ENCODE measurements at regions not wholly inside any gene's neighbourhood (a gene's known extent, or its start where the extent isn't known, plus 50 kb on each side); places are given as distances from the start of the nearest gene placed in this dataset.
A peak's percentile ranks its signal among the peaks of the same experiment; 100 is the strongest.

DNA sequence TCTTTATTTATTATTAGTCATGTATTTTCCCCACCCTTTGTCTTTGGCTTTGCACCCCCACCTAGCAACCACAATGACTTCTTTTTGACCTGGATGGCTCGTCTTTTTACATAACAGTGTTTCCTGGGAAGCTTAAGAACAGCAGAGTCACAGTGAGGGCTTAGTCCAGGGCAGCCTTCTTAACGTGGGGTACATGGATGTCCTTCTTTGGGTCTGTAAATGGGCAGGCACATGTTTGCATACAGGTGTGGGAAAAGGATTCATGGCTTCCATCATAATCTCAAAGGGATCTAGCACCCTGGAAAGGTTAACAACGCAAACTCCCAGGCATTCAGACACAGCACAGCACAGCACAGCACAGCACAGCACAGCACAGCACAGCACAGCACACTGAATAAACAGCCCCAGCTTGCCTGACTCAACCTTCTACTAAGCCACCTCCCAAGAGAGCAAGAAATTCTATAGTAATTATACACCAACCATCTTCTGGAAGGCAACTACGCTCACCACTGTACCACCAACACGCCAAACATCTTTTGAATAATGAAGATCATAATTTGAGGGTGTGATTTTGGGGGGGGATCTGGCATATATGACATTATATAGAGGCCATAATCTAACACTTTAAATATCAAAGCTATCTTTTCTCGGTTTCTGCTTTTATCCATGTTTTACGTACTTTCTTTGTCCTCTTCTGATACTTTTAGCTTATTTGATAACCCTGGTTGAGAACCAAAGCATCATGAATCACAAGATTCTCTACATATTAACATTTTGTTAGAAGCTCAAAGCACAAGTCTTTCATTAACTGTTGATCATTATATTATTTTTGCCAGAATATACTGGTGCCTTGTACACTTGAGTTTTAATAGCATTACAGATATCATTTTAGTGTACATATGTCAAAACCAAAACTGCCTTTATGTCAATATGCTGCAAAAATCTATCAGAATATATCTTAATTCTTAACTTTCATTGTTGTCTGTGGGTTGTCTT lies 177.2 kb upstream of the KLF14 start:
- ChIA-PET CTCF (interaction anchor here (1.3 to 5.6 kb wide), 7 partner anchors 8 to 155 kb away, joined by 4 to 54 read pairs (median 12); no protein-coding TSS in a partner anchor), POLR2A (interaction anchor here (1.0 to 5.8 kb wide), 3 partner anchors 14 to 48 kb away, joined by 3 to 105 read pairs (median 3); no protein-coding TSS in a partner anchor)
- Mint-ChIP-seq H3K4me3 (peak overlapping the region; percentile 91), H3K36me3 (ENCODE audit: low read depth) (peaks cover 66% of the 10 kb centered on the region), H3K4me1 (ENCODE audit: low read depth) (peaks cover 78% of the 10 kb centered on the region), H3K27ac (peak overlapping the region; percentile 99), H3K27me3 (ENCODE audit: low read depth) (no peaks in the 10 kb centered on the region), H3K9me3 (ENCODE audit: insufficient read depth) (no peaks in the 10 kb centered on the region)
- ATAC-seq (no peak), DNase-seq (no peak)

DNA sequence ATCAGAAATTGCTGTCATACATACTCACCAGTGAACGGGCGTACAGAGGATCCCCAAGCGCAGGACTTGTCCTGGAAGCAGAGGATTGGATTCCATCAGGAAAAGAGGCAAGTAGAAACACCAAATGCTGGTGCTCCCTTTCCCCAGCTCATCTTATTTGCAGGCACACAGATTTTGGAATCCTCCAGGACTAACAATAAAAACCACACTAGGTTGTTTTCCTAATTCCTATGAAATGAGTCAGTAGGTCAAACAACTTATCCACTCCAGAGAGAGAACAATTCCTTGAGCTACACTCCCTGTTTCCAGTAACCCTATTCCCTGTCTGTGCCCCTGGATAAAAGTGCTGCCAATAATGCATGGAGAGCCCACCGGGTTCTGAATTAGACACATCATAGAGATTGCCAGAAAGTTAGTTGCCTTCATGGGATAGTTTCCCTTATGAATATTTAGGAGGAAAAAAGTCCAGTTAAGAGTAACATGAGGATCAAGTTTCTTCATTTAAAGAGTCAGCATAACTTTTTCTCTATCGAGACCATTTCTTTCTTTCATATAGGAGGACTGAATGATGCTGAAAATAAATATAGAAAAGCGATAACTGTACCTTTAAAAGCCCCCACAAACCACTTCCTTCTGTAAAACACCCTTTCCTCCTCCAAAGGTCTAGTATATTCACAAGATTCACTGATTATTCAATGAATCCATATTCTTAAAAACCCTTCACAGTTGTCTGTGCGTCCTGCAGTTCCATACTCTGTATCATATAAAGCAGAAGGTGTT lies 178.3 kb upstream of the KLF14 start:
- Mint-ChIP-seq H3K4me1 (ENCODE audit: low read depth) (peaks cover 85% of the 10 kb centered on the region), H3K36me3 (ENCODE audit: low read depth) (peaks cover 68% of the 10 kb centered on the region)

DNA sequence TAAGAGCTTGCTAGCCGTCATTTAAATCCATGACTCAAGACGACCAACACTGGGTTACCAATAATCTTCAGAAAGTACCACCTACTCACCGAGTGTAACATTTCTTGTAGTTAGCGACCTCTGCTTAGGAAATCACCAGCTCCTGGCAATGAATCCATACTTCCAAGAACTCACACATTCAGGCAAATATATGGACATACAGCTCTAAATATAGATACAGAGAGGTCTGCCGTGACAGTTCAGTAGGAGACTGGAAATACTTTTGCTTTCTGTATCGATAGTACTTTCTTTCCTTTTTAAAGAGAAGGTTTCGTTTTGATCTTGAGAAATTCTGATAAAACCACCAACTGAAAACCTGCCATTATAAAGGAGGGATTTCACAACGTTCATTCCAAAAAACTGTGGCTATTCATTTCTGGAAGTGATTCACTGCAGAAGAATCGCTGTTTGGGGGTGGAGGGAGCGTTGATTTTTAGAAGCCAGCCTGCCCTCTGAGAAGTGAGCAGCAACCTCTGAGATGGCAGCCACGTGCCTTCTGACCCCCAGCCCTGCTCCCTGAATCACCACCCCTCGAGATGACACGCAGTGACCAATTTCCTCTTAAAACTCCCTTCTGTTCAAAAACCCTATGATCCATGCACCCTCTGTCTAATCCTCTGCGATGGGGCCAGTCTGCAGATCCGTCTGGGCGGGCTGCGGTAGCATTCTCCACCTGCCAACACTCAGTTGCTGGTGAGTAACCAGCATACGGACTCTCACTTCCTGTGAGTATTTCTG lies 179.0 kb upstream of the KLF14 start:
- CTCF ChIA-PET, result interaction anchor here (0.5 to 5.6 kb wide), 17 partner anchors 8 to 156 kb away, joined by 3 to 54 read pairs (median 4); no protein-coding TSS in a partner anchor
- DNase-seq (peak; percentile 89), ATAC-seq (peak; percentile 92)
- Mint-ChIP-seq H3K27me3 (ENCODE audit: low read depth) (no peaks in the 10 kb centered on the region), H3K9me3 (ENCODE audit: insufficient read depth) (no peaks in the 10 kb centered on the region), H3K4me1 (ENCODE audit: low read depth) (peaks cover 89% of the 10 kb centered on the region), H3K36me3 (ENCODE audit: low read depth) (peaks cover 68% of the 10 kb centered on the region), H3K4me3 (peak overlapping the region; percentile 91), H3K27ac (peak overlapping the region; percentile 99)
- POLR2A ChIA-PET, result interaction anchor here (0.6 to 5.8 kb wide), 22 partner anchors 9 to 1298 kb away, joined by 3 to 105 read pairs (median 4); no protein-coding TSS in a partner anchor

More for the DNA sequence above, 178.3 kb upstream of the KLF14 start:
- peak overlapping the region; percentile 91 for H3K4me3 Mint-ChIP-seq
- no peaks in the 10 kb centered on the region for H3K27me3 Mint-ChIP-seq (ENCODE audit: low read depth)
- ChIA-PET POLR2A (interaction anchor here (0.6 to 5.8 kb wide), 13 partner anchors 9 to 1298 kb away, joined by 3 to 105 read pairs (median 6); no protein-coding TSS in a partner anchor), CTCF (interaction anchor here (0.5 to 5.6 kb wide), 11 partner anchors 9 to 128 kb away, joined by 3 to 54 read pairs (median 10); no protein-coding TSS in a partner anchor)
- peak overlapping the region; percentile 99 for H3K27ac Mint-ChIP-seq
- ATAC-seq (no peak), DNase-seq (no peak)
- H3K9me3 Mint-ChIP-seq (ENCODE audit: insufficient read depth), result no peaks in the 10 kb centered on the region

DNA sequence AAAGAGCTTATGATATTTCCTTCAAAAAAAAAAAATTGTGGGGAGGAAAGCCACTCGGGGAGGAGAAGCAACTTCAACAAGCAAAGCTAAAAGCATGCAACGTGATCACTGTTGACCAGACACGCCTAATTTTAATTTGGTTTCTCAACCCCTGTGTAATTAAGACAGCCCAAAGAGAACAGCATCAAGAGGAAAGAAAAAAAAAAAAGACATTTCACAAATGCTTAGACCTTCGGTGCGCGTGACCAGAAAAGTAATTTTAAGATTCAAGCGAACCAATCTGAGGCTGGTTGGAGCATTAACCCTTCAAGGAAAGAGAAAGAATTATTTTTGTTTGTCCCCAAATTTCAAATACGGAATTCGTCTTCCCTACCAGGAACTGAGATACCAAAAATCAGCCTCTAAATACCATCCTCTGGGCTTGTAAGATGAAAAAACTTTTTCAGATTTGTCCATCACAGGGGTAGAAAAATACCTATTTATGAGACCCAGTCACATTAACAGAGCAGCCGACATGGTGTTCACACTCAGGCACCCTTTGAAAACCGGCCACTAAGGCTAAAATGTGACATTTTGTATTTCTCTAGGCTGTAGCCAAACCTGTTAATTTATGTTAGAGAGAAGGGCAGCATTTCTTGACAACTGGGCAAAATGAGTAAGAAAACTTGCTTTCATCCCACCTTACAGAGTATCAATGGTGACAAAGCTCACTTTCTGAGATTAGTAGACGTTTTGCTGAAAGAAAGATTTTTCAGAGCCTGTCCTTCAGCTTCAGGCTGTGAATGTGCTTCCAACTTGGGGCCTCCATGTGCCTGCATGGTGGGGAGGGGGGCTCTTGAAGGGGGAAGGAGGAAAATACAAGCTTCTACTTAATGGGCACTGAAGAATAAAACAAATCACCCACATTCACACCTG lies 179.9 kb upstream of the KLF14 start:
- peaks cover 72% of the 10 kb centered on the region for H3K36me3 Mint-ChIP-seq (ENCODE audit: low read depth)
- ChIA-PET POLR2A (interaction anchor here (0.6 to 5.8 kb wide), 22 partner anchors 9 to 192 kb away, joined by 3 to 105 read pairs (median 4); no protein-coding TSS in a partner anchor), CTCF (interaction anchor here (0.8 to 5.6 kb wide), 16 partner anchors 9 to 595 kb away, joined by 3 to 54 read pairs (median 9); no protein-coding TSS in a partner anchor)
- H3K27me3 Mint-ChIP-seq (ENCODE audit: low read depth), result no peaks in the 10 kb centered on the region
- ATAC-seq, result no peak
- peak overlapping the region; percentile 91 for H3K4me3 Mint-ChIP-seq
- DNase-seq, result no peak
- H3K4me1 Mint-ChIP-seq (ENCODE audit: low read depth), result peaks cover 93% of the 10 kb centered on the region
- no peaks in the 10 kb centered on the region for H3K9me3 Mint-ChIP-seq (ENCODE audit: insufficient read depth)
- H3K27ac Mint-ChIP-seq, result peak overlapping the region; percentile 99

DNA sequence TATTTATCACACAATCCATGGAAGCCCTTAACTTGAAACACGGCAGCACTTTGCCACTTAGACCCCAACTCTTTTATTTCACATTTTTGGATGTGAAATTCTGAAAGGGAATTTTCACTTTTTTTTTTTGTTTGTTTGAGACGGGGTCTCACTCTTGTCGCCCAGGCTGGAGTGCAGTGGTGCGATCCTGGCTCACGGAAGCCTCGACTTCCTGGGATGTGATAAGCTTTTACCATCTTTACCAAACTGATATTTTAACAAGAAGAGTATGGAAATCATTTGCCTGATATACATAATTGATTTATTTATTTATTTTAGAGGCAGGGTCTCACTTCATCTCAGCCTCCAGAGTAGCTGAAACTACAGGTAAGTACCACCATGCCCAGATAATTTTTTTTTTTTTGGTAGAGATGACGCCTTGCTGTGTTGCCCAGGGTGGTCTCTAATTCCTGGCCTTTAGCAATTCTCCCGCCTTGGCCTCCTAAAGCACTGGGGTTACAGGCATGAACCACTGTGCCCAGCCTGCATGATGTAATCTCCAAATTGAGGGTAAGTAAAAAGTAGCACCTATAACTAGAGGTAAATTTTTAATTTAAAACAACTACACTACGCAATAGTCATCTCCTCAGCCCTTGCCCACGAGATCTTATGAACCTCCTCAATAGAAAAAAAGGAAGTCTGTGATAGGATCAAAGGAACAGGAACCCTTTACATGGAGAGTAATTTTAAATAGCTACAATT lies 180.7 kb upstream of the KLF14 start:
- Mint-ChIP-seq H3K27me3 (ENCODE audit: low read depth) (no peaks in the 10 kb centered on the region), H3K27ac (peak overlapping the region; percentile 99), H3K4me1 (ENCODE audit: low read depth) (peaks cover 93% of the 10 kb centered on the region), H3K9me3 (ENCODE audit: insufficient read depth) (no peaks in the 10 kb centered on the region), H3K4me3 (peak overlapping the region; percentile 91), H3K36me3 (ENCODE audit: low read depth) (peaks cover 72% of the 10 kb centered on the region)
- POLR2A ChIA-PET, result interaction anchor here (0.6 to 5.8 kb wide), 9 partner anchors 8 to 143 kb away, joined by 3 to 105 read pairs (median 4); no protein-coding TSS in a partner anchor
- ATAC-seq (no peak), DNase-seq (no peak)
- CTCF ChIA-PET, result interaction anchor here (0.8 to 5.6 kb wide), 13 partner anchors 8 to 594 kb away, joined by 3 to 54 read pairs (median 4); no protein-coding TSS in a partner anchor

DNA sequence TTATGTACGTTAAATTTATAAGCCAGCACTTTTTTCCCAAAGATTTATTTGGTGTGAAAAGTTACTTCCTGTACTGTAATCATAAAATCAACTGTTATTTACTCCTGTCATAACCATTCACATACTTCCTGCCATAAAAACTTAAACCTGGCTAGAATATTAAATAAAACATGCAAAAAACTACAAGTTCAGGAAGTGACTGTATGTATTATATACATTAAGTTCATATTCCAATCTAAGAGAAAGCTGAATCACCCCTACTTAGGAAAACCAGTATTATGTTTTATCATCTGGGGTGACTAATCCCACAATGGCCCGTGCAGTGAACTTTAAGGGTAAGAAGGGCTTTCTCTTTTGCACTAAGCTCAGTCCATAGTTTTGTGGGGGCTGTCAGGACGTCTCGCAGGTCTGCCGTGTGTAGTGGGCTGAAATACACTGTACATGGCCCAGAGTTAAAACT lies 183.7 kb upstream of the KLF14 start:
- peak overlapping the region; percentile 65 for H3K27ac Mint-ChIP-seq
- no peak overlapping the region for H3K4me3 Mint-ChIP-seq
- CTCF ChIA-PET, result interaction anchor here (0.9 to 1.8 kb wide), 6 partner anchors 13 to 122 kb away, joined by 3 to 10 read pairs (median 4); no protein-coding TSS in a partner anchor
- H3K27me3 Mint-ChIP-seq (ENCODE audit: low read depth), result no peaks in the 10 kb centered on the region
- peaks cover 87% of the 10 kb centered on the region for H3K4me1 Mint-ChIP-seq (ENCODE audit: low read depth)
- no peak for ATAC-seq
- POLR2A ChIA-PET, result interaction anchor here (0.7 to 1.4 kb wide), 2 partner anchors 22 to 42 kb away, joined by 3 read pairs; no protein-coding TSS in a partner anchor
- no peaks in the 10 kb centered on the region for H3K9me3 Mint-ChIP-seq (ENCODE audit: insufficient read depth)
- no peak for DNase-seq
- peaks cover 58% of the 10 kb centered on the region for H3K36me3 Mint-ChIP-seq (ENCODE audit: low read depth)

DNA sequence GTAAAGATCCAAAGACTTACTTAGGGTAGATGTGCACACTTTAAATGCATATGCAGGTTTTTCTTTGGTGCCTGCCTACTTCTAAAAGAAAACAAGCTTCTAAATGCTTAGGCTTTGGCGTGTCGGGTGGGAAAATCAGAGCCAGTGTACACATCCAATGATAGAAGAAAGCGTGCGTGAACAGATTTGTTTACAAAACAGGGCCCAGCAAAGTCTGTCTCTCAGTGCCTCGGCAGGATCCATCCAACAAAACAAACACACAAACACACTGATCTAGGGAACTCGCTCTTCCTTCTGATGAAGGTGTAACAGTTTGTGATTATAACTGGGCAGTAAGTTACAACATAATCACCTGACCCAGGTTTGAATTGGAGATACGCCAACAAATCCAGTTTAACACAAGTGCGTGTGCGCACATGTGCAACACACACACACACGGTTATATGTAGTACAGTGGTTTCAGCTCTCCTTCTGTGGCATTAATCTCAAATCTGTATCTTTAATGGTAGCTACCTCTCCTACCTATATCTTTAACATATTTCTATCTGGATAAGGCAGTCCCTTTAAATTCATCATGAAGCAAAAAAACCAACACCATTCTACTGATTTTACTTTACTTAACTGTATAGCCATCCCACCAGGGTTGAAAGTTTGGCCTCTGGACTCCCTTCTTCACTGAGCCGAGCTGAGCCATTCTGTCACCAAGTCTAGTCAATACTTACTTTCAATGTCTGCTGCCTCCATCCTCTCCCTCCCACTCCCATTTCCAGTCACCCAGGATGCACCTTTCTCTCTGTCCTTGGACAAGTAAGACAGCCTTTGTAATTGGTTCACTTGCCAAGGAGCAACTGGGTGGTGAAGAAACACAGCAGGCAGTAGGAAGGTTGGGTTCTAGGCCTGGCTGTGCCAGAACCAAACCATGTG lies 184.4 kb upstream of the KLF14 start:
- Mint-ChIP-seq H3K27ac (peak overlapping the region; percentile 56), H3K9me3 (ENCODE audit: insufficient read depth) (no peaks in the 10 kb centered on the region), H3K4me1 (ENCODE audit: low read depth) (peaks cover 92% of the 10 kb centered on the region), H3K27me3 (ENCODE audit: low read depth) (no peaks in the 10 kb centered on the region), H3K4me3 (no peak overlapping the region), H3K36me3 (ENCODE audit: low read depth) (peaks cover 59% of the 10 kb centered on the region)
- ATAC-seq, result no peak
- ChIA-PET POLR2A (interaction anchor here (0.7 to 1.4 kb wide), 3 partner anchors 21 to 41 kb away, joined by 3 to 5 read pairs (median 3); no protein-coding TSS in a partner anchor), CTCF (interaction anchor here (0.9 to 1.8 kb wide), 6 partner anchors 12 to 122 kb away, joined by 3 to 10 read pairs (median 4); no protein-coding TSS in a partner anchor)
- no peak for DNase-seq

DNA sequence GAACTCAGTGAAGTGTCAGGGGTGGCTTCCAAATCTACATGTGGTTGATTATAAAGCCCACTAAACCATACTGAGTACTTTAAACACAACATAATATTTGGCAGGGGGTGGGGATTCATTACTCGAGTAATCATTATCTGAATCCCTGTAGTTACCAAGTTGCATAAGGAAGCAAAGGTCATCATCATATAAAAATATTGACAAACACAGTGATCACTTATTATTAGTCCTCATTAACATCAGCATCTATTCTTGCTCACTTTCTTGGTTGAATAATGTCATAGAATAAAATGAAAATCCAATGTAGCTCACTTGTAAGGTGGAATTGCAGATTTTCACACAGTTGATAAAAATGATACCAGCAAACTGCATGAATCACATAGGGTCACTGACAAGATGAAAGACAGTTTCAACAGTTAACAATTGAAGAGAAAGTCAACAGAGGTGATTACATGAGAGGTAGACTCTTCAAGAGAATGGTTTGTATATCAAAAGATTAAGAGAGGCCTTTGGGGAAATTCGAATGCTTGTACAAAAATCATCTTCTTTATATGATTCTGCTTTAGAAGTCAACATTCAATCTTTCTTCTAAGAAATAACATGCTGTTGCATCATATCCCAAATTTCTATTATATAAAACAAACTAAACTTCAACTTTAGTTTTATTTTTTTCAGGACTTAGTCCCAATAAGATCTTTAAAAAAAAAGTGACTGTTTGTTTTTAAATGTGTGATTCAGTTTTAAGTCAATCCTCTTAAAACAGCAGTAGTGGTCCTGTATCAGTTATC lies 185.5 kb upstream of the KLF14 start:
- POLR2A ChIA-PET, result interaction anchor here (1.1 kb wide), 1 partner anchor 20 kb away, joined by 5 read pairs; no protein-coding TSS in a partner anchor
- peaks cover 56% of the 10 kb centered on the region for H3K36me3 Mint-ChIP-seq (ENCODE audit: low read depth)
- no peaks in the 10 kb centered on the region for H3K27me3 Mint-ChIP-seq (ENCODE audit: low read depth)
- no peaks in the 10 kb centered on the region for H3K9me3 Mint-ChIP-seq (ENCODE audit: insufficient read depth)
- ATAC-seq (no peak), DNase-seq (no peak)
- CTCF ChIA-PET, result interaction anchor here (0.7 to 1.8 kb wide), 3 partner anchors 9 to 121 kb away, joined by 3 to 10 read pairs (median 4); no protein-coding TSS in a partner anchor
- H3K4me3 Mint-ChIP-seq, result no peak overlapping the region
- peak overlapping the region; percentile 44 for H3K27ac Mint-ChIP-seq
- H3K4me1 Mint-ChIP-seq (ENCODE audit: low read depth), result peaks cover 84% of the 10 kb centered on the region

All from activated CD8-positive, alpha-beta T cell treated with anti-CD3 and anti-CD28 coated beads, Interleukin-2, amount 10 ng/mL, durations not matched to agents 7 days and 5 days (primary cell).